Lower leg skin (tissue), 4 donors: ENCODE measurements at regions not wholly inside any gene's neighbourhood (a gene's known extent, or its start where the extent isn't known, plus 50 kb on each side); places are given as distances from the start of the nearest gene placed in this dataset.

Experiments used
- DNase-seq, 2 donors: peaks; one replicate each; pipeline ENCODE4 v3.0.0-alpha.2; 2019; ENCODE audit warnings: low spot score in 2 of 2
- H3K4me3 ChIP-seq: fragments of 200-600 bp; sonication (generic); 2 replicates; pipeline ENCODE4 v1.5.1; 2017; ENCODE audit warnings: mild to moderate bottlenecking, low read depth; ENCODE audit not compliant: poor library complexity, severe bottlenecking
- POLR2A ChIP-seq, 2 donors: fragments of 450-650 bp; IDR thresholded peaks; one replicate each; pipeline ENCODE4 v1.6.1; 2016 to 2017; ENCODE audit warnings: antibody characterized with exemption in 2 of 2, mild to moderate bottlenecking in 1 of 2, moderate library complexity in 1 of 2
- WGBS, 2 donors: methylation state at CpG; one replicate each; pipeline ENCODE4 v1.1.5; 2018; 5-methylcytosine and 5-hydroxymethylcytosine counted together
- intact Hi-C: fragments of 100-400 bp; cut with DNase I; formaldehyde crosslinking; loops from one replicate; pipeline ENCODE4 v1.15.0; 2023; ENCODE audit warnings: low total_unique reads
- TF ChIP-seq, protein P1 (sequence below), 3 donors: fragments of 450-650 bp; IDR thresholded peaks; one replicate each; pipeline ENCODE4 v1.5.1; 2016; ENCODE audit warnings: antibody characterized with exemption in 3 of 3, mild to moderate bottlenecking in 3 of 3, moderate library complexity in 2 of 3

DNA sequence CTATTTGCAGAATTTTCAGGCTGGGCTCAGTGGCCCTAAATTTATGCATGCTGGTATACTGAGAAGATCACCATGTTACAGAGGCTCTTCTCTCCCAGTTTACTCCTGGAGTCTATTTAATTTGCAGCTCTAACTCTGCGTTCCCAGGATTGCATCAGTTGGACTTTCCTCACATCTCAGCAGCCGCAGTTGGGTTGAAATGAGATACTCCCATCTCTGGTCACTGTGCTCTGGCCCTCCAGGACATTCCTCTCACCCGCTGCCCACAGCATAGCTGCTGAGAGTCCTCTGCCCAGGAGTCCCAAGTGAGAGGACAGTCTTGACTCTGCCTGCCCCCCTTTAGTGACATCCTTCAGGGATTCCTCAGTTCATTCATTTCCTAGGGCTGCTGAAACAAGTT is 150.9 kb downstream of the LACC1 start:
- TF ChIP-seq POLR2A (IDR thresholded peaks at IDR 0.05): no peak
- TF ChIP-seq, protein P1, sequence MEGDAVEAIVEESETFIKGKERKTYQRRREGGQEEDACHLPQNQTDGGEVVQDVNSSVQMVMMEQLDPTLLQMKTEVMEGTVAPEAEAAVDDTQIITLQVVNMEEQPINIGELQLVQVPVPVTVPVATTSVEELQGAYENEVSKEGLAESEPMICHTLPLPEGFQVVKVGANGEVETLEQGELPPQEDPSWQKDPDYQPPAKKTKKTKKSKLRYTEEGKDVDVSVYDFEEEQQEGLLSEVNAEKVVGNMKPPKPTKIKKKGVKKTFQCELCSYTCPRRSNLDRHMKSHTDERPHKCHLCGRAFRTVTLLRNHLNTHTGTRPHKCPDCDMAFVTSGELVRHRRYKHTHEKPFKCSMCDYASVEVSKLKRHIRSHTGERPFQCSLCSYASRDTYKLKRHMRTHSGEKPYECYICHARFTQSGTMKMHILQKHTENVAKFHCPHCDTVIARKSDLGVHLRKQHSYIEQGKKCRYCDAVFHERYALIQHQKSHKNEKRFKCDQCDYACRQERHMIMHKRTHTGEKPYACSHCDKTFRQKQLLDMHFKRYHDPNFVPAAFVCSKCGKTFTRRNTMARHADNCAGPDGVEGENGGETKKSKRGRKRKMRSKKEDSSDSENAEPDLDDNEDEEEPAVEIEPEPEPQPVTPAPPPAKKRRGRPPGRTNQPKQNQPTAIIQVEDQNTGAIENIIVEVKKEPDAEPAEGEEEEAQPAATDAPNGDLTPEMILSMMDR (IDR thresholded peaks at IDR 0.05): no peak
- intact Hi-C loops: no loop called here
- no peak overlapping the region for H3K4me3 ChIP-seq
- WGBS, 2 donors: 77 to 85% methylated on average over 3 of the region's 3 CpGs
- no peak for DNase-seq

DNA sequence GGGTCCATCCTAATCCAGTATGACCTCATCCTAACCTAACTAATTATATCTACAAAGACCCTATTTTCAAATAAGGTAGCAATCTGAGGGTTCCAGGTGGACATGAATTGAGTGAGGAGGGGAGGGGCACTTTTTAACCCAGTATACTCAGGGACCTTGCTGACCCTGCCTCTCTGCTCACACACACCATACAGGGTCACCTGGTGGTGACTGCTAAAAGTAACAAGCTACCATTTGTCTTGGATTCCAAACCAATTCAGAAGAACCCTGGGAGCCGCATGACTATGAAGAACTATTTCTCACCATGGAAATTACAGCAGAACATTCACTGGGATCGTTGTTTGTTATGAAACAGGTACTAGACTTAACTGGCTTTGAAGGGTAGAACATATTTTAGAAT is 151.9 kb downstream of the LACC1 start:
- TF ChIP-seq, protein P1 (IDR thresholded peaks at IDR 0.05): no peak
- TF ChIP-seq POLR2A (IDR thresholded peaks at IDR 0.05): no peak
- H3K4me3 ChIP-seq: no peak overlapping the region
- 97 to 100% methylated on average over 2 of the region's 2 CpGs for WGBS, 2 donors
- DNase-seq: no peak
- intact Hi-C loops: no loop called here

DNA sequence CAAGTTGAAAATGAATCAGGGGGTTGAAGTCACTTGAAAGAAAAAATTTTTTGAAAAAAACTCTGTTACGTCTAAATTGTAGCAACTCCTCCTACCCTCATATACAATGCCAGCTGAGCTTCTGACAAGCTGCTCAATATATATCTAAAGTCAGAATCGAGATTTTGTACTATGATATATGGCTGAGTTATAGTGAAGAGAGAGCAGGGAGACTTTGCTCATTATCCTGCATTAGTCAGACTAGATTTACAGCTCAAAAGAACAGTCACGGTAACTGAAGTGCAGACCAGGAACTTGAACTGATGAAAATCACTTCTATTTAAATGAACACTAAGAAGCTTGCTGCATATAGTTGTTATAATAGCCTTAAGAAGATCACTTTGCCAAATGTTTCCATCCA is 153.1 kb downstream of the LACC1 start:
- TF ChIP-seq POLR2A (IDR thresholded peaks at IDR 0.05): no peak
- TF ChIP-seq, protein P1 (IDR thresholded peaks at IDR 0.05): no peak
- DNase-seq: no peak
- no peak overlapping the region for H3K4me3 ChIP-seq
- WGBS, 2 donors: 52 to 55% methylated on average over 3 of the region's 3 CpGs
- intact Hi-C loops: no loop called here

DNA sequence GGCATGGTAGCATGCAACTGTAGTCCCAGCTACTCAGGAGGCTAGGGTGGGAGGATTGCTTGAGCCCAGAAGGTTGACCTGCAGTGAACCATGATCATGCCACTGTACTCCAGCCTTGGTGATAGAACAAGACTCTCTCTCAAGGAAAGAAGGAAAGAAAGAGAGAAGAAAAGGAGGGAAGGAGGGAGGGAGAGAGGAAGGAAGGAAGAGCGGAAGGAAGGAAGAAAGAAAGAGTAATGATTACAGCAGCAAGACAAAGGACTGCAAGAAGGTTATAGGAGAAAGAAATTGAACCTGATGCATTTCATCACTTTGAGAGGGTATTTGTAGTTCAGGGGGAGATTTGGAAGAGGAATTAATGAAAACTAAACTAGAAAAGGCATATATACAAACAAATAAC is 155.7 kb downstream of the LACC1 start:
- TF ChIP-seq, protein P1 (IDR thresholded peaks at IDR 0.05): no peak
- TF ChIP-seq POLR2A (IDR thresholded peaks at IDR 0.05): no peak
- WGBS, 2 donors: 97 to 100% methylated on average over 1 of the region's 1 CpG
- DNase-seq: no peak
- intact Hi-C loops: no loop called here
- H3K4me3 ChIP-seq: no peak overlapping the region

DNA sequence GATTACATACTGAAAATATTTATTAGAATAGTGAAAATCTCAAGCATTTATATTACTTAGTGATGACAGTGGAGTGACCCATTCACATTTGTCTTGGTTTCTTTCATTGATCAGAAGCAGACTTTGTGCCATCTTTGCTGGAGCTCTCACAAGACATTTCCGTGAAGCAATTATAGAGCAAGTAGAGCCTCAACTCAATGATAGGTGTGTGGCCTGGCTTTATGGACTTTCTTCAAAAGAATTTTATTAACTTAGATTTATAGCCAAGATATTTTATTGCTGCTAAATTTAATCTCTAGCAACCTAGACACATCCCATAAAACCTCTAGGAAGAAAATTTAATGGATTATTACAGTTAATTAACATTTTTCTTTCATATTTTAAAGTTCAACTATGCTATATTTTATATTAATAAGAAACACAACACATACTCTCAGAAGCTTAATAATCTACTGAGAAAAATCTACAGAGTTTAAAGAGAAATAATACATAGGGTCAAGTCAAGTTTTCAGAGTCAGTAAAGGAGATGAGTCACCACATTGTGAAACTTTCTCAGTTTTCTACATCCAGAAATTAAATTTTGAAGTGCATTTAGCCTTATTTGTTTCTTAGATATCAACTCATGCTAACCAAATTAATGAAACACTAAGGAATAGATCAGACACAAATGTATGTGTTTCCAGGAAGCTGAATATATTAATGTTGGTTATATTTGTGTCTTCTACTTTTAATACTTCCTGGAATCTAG is 160.5 kb downstream of the LACC1 start:
- WGBS, 2 donors: 65% methylated on average over 1 of the region's 1 CpG
- intact Hi-C loops: no loop called here

More for the DNA sequence above, 160.5 kb downstream of the LACC1 start:
- DNase-seq: no peak
- no peak overlapping the region for H3K4me3 ChIP-seq
- TF ChIP-seq, protein P1 (IDR thresholded peaks at IDR 0.05): no peak
- no peak for TF ChIP-seq POLR2A (IDR thresholded peaks at IDR 0.05)
